SK-N-SH (cell line): ENCODE measurements at regions not wholly inside any gene's neighbourhood (a gene's known extent, or its start where the extent isn't known, plus 50 kb on each side); places are given as distances from the start of the nearest gene placed in this dataset.

Experiments
- CTCF ChIA-PET: fragments of 300-600, 350-600 bp; formaldehyde crosslinking; extraction: SDS; loops from one replicate; lab custom pipeline; 2021; lab: Yijun Ruan, JAX
- POLR2A ChIA-PET: fragments of 350-600 bp; sonication (Branson Sonifier 250); formaldehyde crosslinking; extraction: SDS; loops from one replicate; lab custom pipeline; 2020; ENCODE audit warnings: antibody characterized with exemption, inconsistent platforms; lab: Yijun Ruan, JAX
- DNase-seq: peaks from one replicate; pipeline ENCODE4 v3.0.0; 2012
- H2AFZ ChIP-seq: fragments of 200-600 bp; sonication (generic); 2 replicates; pipeline ENCODE4 v1.8.1; 2016; ENCODE audit warnings: antibody characterized with exemption, mild to moderate bottlenecking, low read depth
- H3F3A ChIP-seq: fragments of 200-600 bp; sonication (generic); replicated peaks from 2 replicates; pipeline ENCODE3; 2016; ENCODE audit warnings: antibody characterized with exemption, mild to moderate bottlenecking; ENCODE audit not compliant: insufficient read depth
- H3K27ac ChIP-seq, 2 experiments: fragments of 200-500 bp in 1 of 2; fragments of 200-600 bp in 1 of 2; sonication (Bioruptor generic) in 1 of 2; sonication (generic), shearing (Covaris generic) in 1 of 2; 2 replicates each; pipeline versions ENCODE4 v1.5.1 to v1.6.1; 2014 to 2016; ENCODE audit warnings: low read depth in 2 of 2, inconsistent platforms in 1 of 2, low read length in 1 of 2, mild to moderate bottlenecking in 1 of 2, mixed read lengths in 1 of 2
- H3K27me3 ChIP-seq: fragments of 200-600 bp; sonication (generic), shearing (Covaris generic); 2 replicates; pipeline ENCODE4 v1.6.1; 2016; ENCODE audit warnings: mixed run types; ENCODE audit not compliant: insufficient read depth
- H3K36me3 ChIP-seq, 2 experiments: fragments of 200-500 bp in 1 of 2; fragments of 200-600 bp in 1 of 2; sonication (Bioruptor generic) in 1 of 2; sonication (generic) in 1 of 2; replicated peaks in 1 of 2; 2 replicates each; pipeline versions ENCODE3 to v1.5.1; 2014 to 2016; ENCODE audit warnings: low read length in 1 of 2, mild to moderate bottlenecking in 1 of 2; ENCODE audit not compliant: insufficient read depth in 2 of 2, control insufficient read depth in 1 of 2
- H3K4me1 ChIP-seq, 2 experiments: fragments of 200-500 bp in 1 of 2; fragments of 200-600 bp in 1 of 2; sonication (Bioruptor generic) in 1 of 2; sonication (generic), shearing (Covaris generic) in 1 of 2; 2 replicates each; pipeline versions ENCODE4 v1.5.1 to v1.6.1; 2014 to 2016; ENCODE audit warnings: low read depth in 1 of 2, low read length in 1 of 2, mixed run types in 1 of 2; ENCODE audit not compliant: insufficient read depth in 2 of 2, control insufficient read depth in 1 of 2
- H3K4me2 ChIP-seq: fragments of 200-600 bp; sonication (generic), shearing (Covaris generic); 2 replicates; pipeline ENCODE4 v1.6.1; 2017; ENCODE audit warnings: mixed run types
- H3K4me3 ChIP-seq, 2 experiments: fragments of 200-500 bp in 1 of 2; fragments of 200-600 bp in 1 of 2; sonication (Bioruptor generic) in 1 of 2; sonication (generic), shearing (Covaris generic) in 1 of 2; 2 replicates each; pipeline versions ENCODE4 v1.5.1 to v1.8.1; 2014 to 2016; ENCODE audit warnings: low read depth in 2 of 2, inconsistent platforms in 1 of 2, low read length in 1 of 2, mild to moderate bottlenecking in 1 of 2, mixed read lengths in 1 of 2, moderate library complexity in 1 of 2
- H3K79me2 ChIP-seq: fragments of 200-600 bp; sonication (generic); 2 replicates; pipeline ENCODE4 v1.8.1; 2017; ENCODE audit warnings: mild to moderate bottlenecking; ENCODE audit not compliant: insufficient read depth
- H3K9ac ChIP-seq: fragments of 200-600 bp; sonication (generic); 2 replicates; pipeline ENCODE4 v1.6.1; 2017; ENCODE audit warnings: mixed run types
- H3K9me2 ChIP-seq: fragments of 200-600 bp; sonication (generic); 2 replicates; pipeline ENCODE4 v1.6.1; 2017; ENCODE audit warnings: mixed run types
- H3K9me3 ChIP-seq: fragments of 200-600 bp; sonication (generic); 2 replicates; pipeline ENCODE4 v1.6.1; 2017; ENCODE audit warnings: mixed run types, mild to moderate bottlenecking, moderate library complexity
- H4K20me1 ChIP-seq: fragments of 200-600 bp; sonication (generic); 2 replicates; pipeline ENCODE4 v1.6.1; 2017; ENCODE audit warnings: mild to moderate bottlenecking, mixed run types; ENCODE audit not compliant: insufficient read depth
- CHD2 ChIP-seq: fragments of 150-350 bp; IDR thresholded peaks from 2 replicates; pipeline ENCODE4 v1.6.1; 2018; ENCODE audit warnings: low read length; ENCODE audit not compliant: partially characterized antibody
- FOSL2 ChIP-seq: IDR thresholded peaks from 2 replicates; pipeline ENCODE4 v1.4.0; 2012; ENCODE audit warnings: low read depth, mild to moderate bottlenecking, moderate library complexity, borderline replicate concordance
- FOXJ3 ChIP-seq: sonication (generic); formaldehyde crosslinking; IDR thresholded peaks from 2 replicates; pipeline ENCODE4 v1.5.1; 2020; ENCODE audit warnings: mild to moderate bottlenecking, missing genetic modification reagents
- JUND ChIP-seq: IDR thresholded peaks from 2 replicates; pipeline ENCODE4 v1.4.0; 2012
- RAD21 ChIP-seq: IDR thresholded peaks from 2 replicates; pipeline ENCODE4 v1.6.1; 2012; ENCODE audit warnings: mild to moderate bottlenecking, low read length
- RCOR1 ChIP-seq: fragments of 150-350 bp; IDR thresholded peaks from 2 replicates; pipeline ENCODE4 v1.6.1; 2017; ENCODE audit warnings: antibody characterized with exemption, low read length
- RFX5 ChIP-seq: IDR thresholded peaks from 2 replicates; pipeline ENCODE4 v1.6.1; 2012; ENCODE audit warnings: mild to moderate bottlenecking, improper control_type of control experiment, low read length
- RXRA ChIP-seq: IDR thresholded peaks from 2 replicates; pipeline ENCODE4 v1.4.0; 2012; ENCODE audit warnings: low read depth, mild to moderate bottlenecking, borderline replicate concordance
- TAF1 ChIP-seq: IDR thresholded peaks from 2 replicates; pipeline ENCODE4 v1.6.1; 2012; ENCODE audit warnings: low read depth, mild to moderate bottlenecking, low read length, moderate library complexity, borderline replicate concordance
- TEAD4 ChIP-seq: IDR thresholded peaks from 2 replicates; pipeline ENCODE4 v1.4.0; 2012; ENCODE audit warnings: mild to moderate bottlenecking, borderline replicate concordance; ENCODE audit not compliant: insufficient read depth
- USF1 ChIP-seq: IDR thresholded peaks from 2 replicates; pipeline ENCODE4 v1.4.0; 2012; ENCODE audit warnings: low read depth, borderline replicate concordance
- YY1 ChIP-seq: IDR thresholded peaks from 2 replicates; pipeline ENCODE4 v1.4.0; 2012; ENCODE audit warnings: low read depth, mild to moderate bottlenecking
- WGBS: methylation state at CpG from one replicate; pipeline ENCODE4 v1.1.6; 2017; ENCODE audit warnings: low lambda C conversion rate; 5-methylcytosine and 5-hydroxymethylcytosine counted together
- TF ChIP-seq, protein P1 (sequence below): fragments of 200-600 bp; sonication (generic); IDR thresholded peaks from 2 replicates; pipeline ENCODE4 v1.6.1; 2017; ENCODE audit warnings: antibody characterized with exemption, mild to moderate bottlenecking, moderate library complexity
- TF ChIP-seq, protein P2 (sequence below): IDR thresholded peaks from 2 replicates; pipeline ENCODE4; 2012
- TF ChIP-seq, protein P3 (sequence below): fragments of 150-350 bp; IDR thresholded peaks from 2 replicates; pipeline ENCODE4 v1.6.1; 2017; ENCODE audit warnings: antibody characterized with exemption, low read length, low read depth, borderline replicate concordance

GRCh38 chr5:6822068-6822467, 108.8 kb downstream of the TENT4A start:
- H3K4me1 ChIP-seq: no peaks in the 10 kb centered on the region
- 46% methylated on average over 8 of the region's 8 CpGs for WGBS
- ChIA-PET CTCF (interaction anchor here (0.7 to 1.6 kb wide), 3 partner anchors 11 to 1035 kb away, joined by 3 to 5 read pairs (median 4); no protein-coding TSS in a partner anchor), POLR2A (no interaction called here)
- no peak overlapping the region for H2AFZ ChIP-seq
- no peaks in the 10 kb centered on the region for H4K20me1 ChIP-seq
- H3K79me2 ChIP-seq: no peaks in the 10 kb centered on the region
- no peaks in the 10 kb centered on the region for H3F3A ChIP-seq
- H3K27ac ChIP-seq: no peak overlapping the region
- H3K9me3 ChIP-seq: peaks cover 7% of the 10 kb centered on the region; the same call in 1 of the 2 replicates
- H3K9me2 ChIP-seq: no peaks in the 10 kb centered on the region
- no peak for DNase-seq
- no peaks in the 10 kb centered on the region for H3K27me3 ChIP-seq
- no peak overlapping the region for H3K4me2 ChIP-seq
- TF ChIP-seq FOSL2 (no peak), YY1 (no peak), USF1 (no peak), TAF1 (no peak), RAD21 (no peak), RFX5 (no peak), JUND (no peak), FOXJ3 (CRISPR knock-in tag) (no peak), TEAD4 (no peak)
- TF ChIP-seq, protein P1, sequence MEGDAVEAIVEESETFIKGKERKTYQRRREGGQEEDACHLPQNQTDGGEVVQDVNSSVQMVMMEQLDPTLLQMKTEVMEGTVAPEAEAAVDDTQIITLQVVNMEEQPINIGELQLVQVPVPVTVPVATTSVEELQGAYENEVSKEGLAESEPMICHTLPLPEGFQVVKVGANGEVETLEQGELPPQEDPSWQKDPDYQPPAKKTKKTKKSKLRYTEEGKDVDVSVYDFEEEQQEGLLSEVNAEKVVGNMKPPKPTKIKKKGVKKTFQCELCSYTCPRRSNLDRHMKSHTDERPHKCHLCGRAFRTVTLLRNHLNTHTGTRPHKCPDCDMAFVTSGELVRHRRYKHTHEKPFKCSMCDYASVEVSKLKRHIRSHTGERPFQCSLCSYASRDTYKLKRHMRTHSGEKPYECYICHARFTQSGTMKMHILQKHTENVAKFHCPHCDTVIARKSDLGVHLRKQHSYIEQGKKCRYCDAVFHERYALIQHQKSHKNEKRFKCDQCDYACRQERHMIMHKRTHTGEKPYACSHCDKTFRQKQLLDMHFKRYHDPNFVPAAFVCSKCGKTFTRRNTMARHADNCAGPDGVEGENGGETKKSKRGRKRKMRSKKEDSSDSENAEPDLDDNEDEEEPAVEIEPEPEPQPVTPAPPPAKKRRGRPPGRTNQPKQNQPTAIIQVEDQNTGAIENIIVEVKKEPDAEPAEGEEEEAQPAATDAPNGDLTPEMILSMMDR: no peak
- TF ChIP-seq, protein P2, sequence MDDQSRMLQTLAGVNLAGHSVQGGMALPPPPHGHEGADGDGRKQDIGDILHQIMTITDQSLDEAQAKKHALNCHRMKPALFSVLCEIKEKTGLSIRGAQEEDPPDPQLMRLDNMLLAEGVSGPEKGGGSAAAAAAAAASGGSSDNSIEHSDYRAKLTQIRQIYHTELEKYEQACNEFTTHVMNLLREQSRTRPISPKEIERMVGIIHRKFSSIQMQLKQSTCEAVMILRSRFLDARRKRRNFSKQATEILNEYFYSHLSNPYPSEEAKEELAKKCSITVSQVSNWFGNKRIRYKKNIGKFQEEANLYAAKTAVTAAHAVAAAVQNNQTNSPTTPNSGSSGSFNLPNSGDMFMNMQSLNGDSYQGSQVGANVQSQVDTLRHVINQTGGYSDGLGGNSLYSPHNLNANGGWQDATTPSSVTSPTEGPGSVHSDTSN: no peak
- no peak overlapping the region for H3K4me3 ChIP-seq
- H3K36me3 ChIP-seq: no peaks in the 10 kb centered on the region
- H3K9ac ChIP-seq: no peak overlapping the region

DNA sequence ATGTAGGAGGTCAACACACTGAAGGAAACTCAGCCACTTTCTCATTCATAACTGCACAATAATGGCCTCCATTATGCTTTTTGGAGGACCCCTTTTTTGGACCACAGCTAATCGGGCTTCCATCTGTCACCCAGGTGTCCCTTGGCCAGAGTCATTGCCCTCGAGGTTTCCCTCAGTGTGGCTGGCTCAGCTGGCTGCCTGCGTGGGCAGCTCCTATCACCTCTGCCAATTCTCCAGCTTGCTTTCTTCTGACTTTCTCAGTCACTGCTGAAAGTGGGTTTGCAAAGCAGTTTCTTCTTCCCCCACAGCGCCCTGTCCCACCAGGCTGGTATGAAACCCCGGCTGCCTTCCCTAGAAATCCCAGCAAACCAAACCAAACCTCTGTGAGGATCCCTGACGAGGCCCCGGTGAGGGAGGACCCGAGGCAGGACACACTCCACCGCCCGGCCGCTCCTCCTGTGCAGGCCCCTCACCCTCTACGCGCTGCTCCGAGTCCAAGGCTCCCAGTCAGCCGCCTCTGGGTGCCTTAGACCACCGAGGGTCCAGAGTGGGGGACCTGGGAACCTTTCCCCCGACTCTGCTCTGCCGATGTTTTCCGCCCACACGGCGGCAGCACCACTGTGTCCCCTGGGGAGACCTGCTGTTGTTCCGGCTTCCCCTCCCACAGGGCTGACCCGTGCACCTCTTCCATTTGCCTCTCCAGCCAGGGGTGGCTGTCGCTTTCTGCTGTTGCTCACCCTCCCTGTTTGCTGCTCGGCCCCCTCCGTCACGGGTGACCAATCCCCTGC, 109.5 kb downstream of the TENT4A start:
- DNase-seq: no peak
- peaks cover 7% of the 10 kb centered on the region; the same call in 1 of the 2 replicates for H3K9me3 ChIP-seq
- no peaks in the 10 kb centered on the region for H3K36me3 ChIP-seq
- no peak overlapping the region for H3K9ac ChIP-seq
- TF ChIP-seq, protein P1: no peak
- no peak for TF ChIP-seq RXRA
- TF ChIP-seq TAF1: no peak
- no peak for TF ChIP-seq CHD2
- TF ChIP-seq, protein P2: no peak
- TF ChIP-seq RCOR1: no peak
- no peak for TF ChIP-seq USF1
- TF ChIP-seq, protein P3, sequence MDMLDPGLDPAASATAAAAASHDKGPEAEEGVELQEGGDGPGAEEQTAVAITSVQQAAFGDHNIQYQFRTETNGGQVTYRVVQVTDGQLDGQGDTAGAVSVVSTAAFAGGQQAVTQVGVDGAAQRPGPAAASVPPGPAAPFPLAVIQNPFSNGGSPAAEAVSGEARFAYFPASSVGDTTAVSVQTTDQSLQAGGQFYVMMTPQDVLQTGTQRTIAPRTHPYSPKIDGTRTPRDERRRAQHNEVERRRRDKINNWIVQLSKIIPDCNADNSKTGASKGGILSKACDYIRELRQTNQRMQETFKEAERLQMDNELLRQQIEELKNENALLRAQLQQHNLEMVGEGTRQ: no peak
- POLR2A ChIA-PET: no interaction called here
- no peak overlapping the region for H3K4me3 ChIP-seq
- no peaks in the 10 kb centered on the region for H3F3A ChIP-seq
- no peaks in the 10 kb centered on the region for H3K9me2 ChIP-seq
- no peaks in the 10 kb centered on the region for H3K4me1 ChIP-seq
- CTCF ChIA-PET: interaction anchor here (0.7 to 1.6 kb wide), 3 partner anchors 12 to 1034 kb away, joined by 3 to 5 read pairs (median 4); no protein-coding TSS in a partner anchor
- no peaks in the 10 kb centered on the region for H4K20me1 ChIP-seq
- H3K27ac ChIP-seq: no peak overlapping the region
- peak overlapping the region; percentile 33; the same call in 1 of the 2 replicates for H3K4me2 ChIP-seq
- no peaks in the 10 kb centered on the region for H3K79me2 ChIP-seq
- 25% methylated on average over 20 of the region's 27 CpGs for WGBS
- H2AFZ ChIP-seq: no peak overlapping the region
- no peaks in the 10 kb centered on the region for H3K27me3 ChIP-seq
